HG03066 (cell line): ENCODE measurements at regions not wholly inside any gene's neighbourhood (a gene's known extent, or its start where the extent isn't known, plus 50 kb on each side); places are given as distances from the start of the nearest gene placed in this dataset.

ENCODE experiments used
- ATAC-seq: cut with Tn5 transposase; IDR thresholded peaks from one replicate; pipeline ENCODE4 v1.9.1; 2021; ENCODE audit warnings: low read depth; ENCODE audit not compliant: unreplicated experiment

GRCh38 chr14:87816416-87816815 lies 176.6 kb downstream of the GALC start:
- no peak for ATAC-seq

- ATAC-seq, result no peak
Observed at GRCh38 chr14:87815121-87815520, 177.9 kb downstream of the GALC start.

- ATAC-seq, result no peak
Observed at GRCh38 chr14:87813686-87814085, 179.3 kb downstream of the GALC start.

GRCh38 chr14:87813211-87813610 lies 179.8 kb downstream of the GALC start:
- no peak for ATAC-seq

- no peak for ATAC-seq
Observed at GRCh38 chr14:87811246-87811645, 181.7 kb downstream of the GALC start.

- ATAC-seq, result no peak
Observed at GRCh38 chr14:87810711-87811110, 182.3 kb downstream of the GALC start.

GRCh38 chr14:87809261-87809660 lies 183.7 kb downstream of the GALC start:
- ATAC-seq, result no peak

GRCh38 chr14:87805315-87805723 lies 187.7 kb downstream of the GALC start:
- peak; percentile 79 for ATAC-seq

- ATAC-seq, result no peak
Observed at GRCh38 chr14:87800216-87800615, 192.8 kb downstream of the GALC start.

- no peak for ATAC-seq
Observed at GRCh38 chr14:87799400-87799799, 193.6 kb downstream of the GALC start.

- no peak for ATAC-seq
Observed at GRCh38 chr14:87797001-87797400, 196.0 kb downstream of the GALC start.

- ATAC-seq, result no peak
Observed at GRCh38 chr14:87794561-87794960, 198.4 kb downstream of the GALC start.

GRCh38 chr14:87785897-87786296 lies 207.1 kb downstream of the GALC start:
- ATAC-seq, result peak; percentile 54

GRCh38 chr14:87784386-87784785 lies 208.6 kb downstream of the GALC start:
- no peak for ATAC-seq

GRCh38 chr14:87783071-87783470 lies 209.9 kb downstream of the GALC start:
- no peak for ATAC-seq

- no peak for ATAC-seq
Observed at GRCh38 chr14:87772854-87773253, 220.1 kb downstream of the GALC start.

- ATAC-seq, result peak; percentile 74
Observed at GRCh38 chr14:87767567-87767901, 225.4 kb downstream of the GALC start.

GRCh38 chr14:87758876-87759275 lies 234.1 kb downstream of the GALC start:
- no peak for ATAC-seq

- ATAC-seq, result no peak
Observed at GRCh38 chr14:87756661-87757060, 236.3 kb downstream of the GALC start.

GRCh38 chr14:87754520-87755223 lies 238.3 kb downstream of the GALC start:
- ATAC-seq, result no peak

- no peak for ATAC-seq
Observed at GRCh38 chr14:87748558-87748957, 244.4 kb downstream of the GALC start.

- no peak for ATAC-seq
Observed at GRCh38 chr14:87745507-87746118, 247.4 kb downstream of the GALC start.
